HCT116 (cell line): ENCODE measurements at regions not wholly inside any gene's neighbourhood (a gene's known extent, or its start where the extent isn't known, plus 50 kb on each side); places are given as distances from the start of the nearest gene placed in this dataset.

Source experiments
- ATAC-seq: fragments of 200-7000 bp; cut with Tn5 transposase; 2 replicates; pipeline ENCODE4 v1.9.1; 2020; ENCODE audit warnings: mild to moderate bottlenecking, moderate library complexity
- BruUV-seq: library from RNA; stranded (reverse); fragments of 400-500 nt; replicated peaks from 2 replicates; lab custom pipeline; 2021; lab: Mats Ljungman, UMichigan
- CTCF ChIA-PET: fragments of 300-600 bp; sonication (Branson Sonifier 250); formaldehyde crosslinking; loops from one replicate; lab custom pipeline; 2021; ENCODE audit warnings: antibody characterized with exemption; lab: Charles Lee
- POLR2A ChIA-PET: fragments of 300-600, 350-600 bp; sonication (Branson Sonifier 250); formaldehyde crosslinking; loops from one replicate; lab custom pipeline; 2021; ENCODE audit warnings: antibody characterized with exemption; lab: Charles Lee
- RAD21 ChIA-PET, 2 experiments: fragments of 300-600 bp; sonication (Branson Sonifier 250); formaldehyde crosslinking; loops; one replicate each; lab custom pipeline; 2023; ENCODE audit warnings: low total read pairs in 2 of 2; ENCODE audit not compliant: uncharacterized antibody in 2 of 2, unreplicated experiment in 2 of 2, low non-redundant PET in 1 of 2; lab: Charles Lee
- DNase-seq: peaks from one replicate; pipeline ENCODE4 v3.0.0-alpha.2; 2010; ENCODE audit warnings: low read depth, low spot score
- H2AFZ ChIP-seq: fragments of 200-600 bp; shearing (Covaris generic), sonication (generic); 2 replicates; pipeline ENCODE4 v1.6.1; 2017; ENCODE audit warnings: low read depth, mixed run types, mixed read lengths, antibody characterized with exemption, low read length; ENCODE audit not compliant: poor library complexity, severe bottlenecking
- H3K27ac ChIP-seq: 2 replicates; pipeline ENCODE4 v1.5.1; 2012; ENCODE audit warnings: low read depth, low read length
- H3K27me3 ChIP-seq: fragments of 200-600 bp; sonication (generic); 2 replicates; pipeline ENCODE4 v1.6.1; 2016; ENCODE audit warnings: mixed run types, low read length, mixed read lengths; ENCODE audit not compliant: insufficient read depth
- H3K36me3 ChIP-seq, 2 experiments: fragments of 200-500 bp in 1 of 2; fragments of 200-600 bp in 1 of 2; sonication (Bioruptor generic) in 1 of 2; sonication (generic) in 1 of 2; 2 replicates each; pipeline versions ENCODE4 v1.5.1 to v1.6.1; 2014 to 2016; ENCODE audit warnings: low read length in 2 of 2, inconsistent platforms in 1 of 2, mixed read lengths in 1 of 2, mixed run types in 1 of 2; ENCODE audit not compliant: insufficient read depth in 2 of 2, control insufficient read depth in 1 of 2
- H3K4me1 ChIP-seq, 2 experiments: fragments of 200-600 bp in 1 of 2; sonication (generic) in 1 of 2; 2 replicates each; pipeline versions ENCODE4 v1.5.1 to v1.6.1; 2012 to 2017; ENCODE audit warnings: low read length in 2 of 2, inconsistent platforms in 1 of 2, mild to moderate bottlenecking in 1 of 2, mixed read lengths in 1 of 2, mixed run types in 1 of 2, moderate library complexity in 1 of 2; ENCODE audit not compliant: insufficient read depth in 2 of 2, control insufficient read depth in 1 of 2
- H3K4me2 ChIP-seq: fragments of 200-600 bp; sonication (generic); 2 replicates; pipeline ENCODE4 v1.6.1; 2017; ENCODE audit warnings: mixed run types, low read length, mixed read lengths
- H3K4me3 ChIP-seq, 2 experiments: fragments of 200-600 bp in 1 of 2; sonication (generic) in 1 of 2; replicated peaks in 1 of 2; 2 replicates each; pipeline ENCODE4 v1.5.1; 2011 to 2016; ENCODE audit warnings: low read length in 2 of 2, control low read depth in 1 of 2, low read depth in 1 of 2, mild to moderate bottlenecking in 1 of 2, mixed read lengths in 1 of 2, mixed run types in 1 of 2
- H3K79me2 ChIP-seq: fragments of 200-600 bp; sonication (generic); 2 replicates; pipeline ENCODE4 v1.6.1; 2017; ENCODE audit warnings: mild to moderate bottlenecking, mixed run types, low read length, moderate library complexity, mixed read lengths; ENCODE audit not compliant: insufficient read depth
- H3K9ac ChIP-seq: fragments of 200-600 bp; sonication (generic); 2 replicates; pipeline ENCODE4 v1.6.1; 2016; ENCODE audit warnings: low read length, mixed read lengths
- H3K9me2 ChIP-seq: fragments of 200-600 bp; sonication (generic), shearing (Covaris generic); 2 replicates; pipeline ENCODE4 v1.6.1; 2017; ENCODE audit warnings: mixed run types, mild to moderate bottlenecking, moderate library complexity; ENCODE audit not compliant: insufficient read depth
- H3K9me3 ChIP-seq, 2 experiments: fragments of 200-500 bp in 1 of 2; fragments of 200-600 bp in 1 of 2; sonication (Bioruptor generic) in 1 of 2; sonication (generic) in 1 of 2; 2 replicates each; pipeline ENCODE4 v1.6.1; 2014 to 2017; ENCODE audit warnings: low read length in 2 of 2, mixed read lengths in 2 of 2, inconsistent platforms in 1 of 2, low read depth in 1 of 2, mild to moderate bottlenecking in 1 of 2, mixed run types in 1 of 2, moderate library complexity in 1 of 2; ENCODE audit not compliant: control insufficient read depth in 1 of 2, insufficient read depth in 1 of 2
- H4K20me1 ChIP-seq: fragments of 200-600 bp; sonication (generic), shearing (Covaris generic); 2 replicates; pipeline ENCODE4 v1.6.1; 2017; ENCODE audit warnings: mixed run types, mild to moderate bottlenecking, moderate library complexity; ENCODE audit not compliant: insufficient read depth
- ATF3 ChIP-seq: IDR thresholded peaks from 2 replicates; pipeline ENCODE4 v1.6.1; 2012
- CBX3 ChIP-seq: IDR thresholded peaks from 2 replicates; pipeline ENCODE4 v1.6.1; 2012; ENCODE audit warnings: low read depth
- CTCF ChIP-seq, 3 experiments: fragments of 200-600 bp in 1 of 3; sonication (generic) in 1 of 3; IDR thresholded peaks in 2 of 3; conservative IDR thresholded peaks in 1 of 3; 2 replicates each; pipeline ENCODE4 v1.5.1; 2012 to 2017; ENCODE audit warnings: low read depth in 2 of 3, low read length in 2 of 3, antibody characterized with exemption in 1 of 3, borderline replicate concordance in 1 of 3, control low read depth in 1 of 3, mild to moderate bottlenecking in 1 of 3, mixed read lengths in 1 of 3, mixed run types in 1 of 3, moderate library complexity in 1 of 3; ENCODE audit not compliant: insufficient read depth in 1 of 3
- ELF1 ChIP-seq: IDR thresholded peaks from 2 replicates; pipeline ENCODE4 v1.6.1; 2012; ENCODE audit warnings: low read depth, borderline replicate concordance
- EZH2phosphoT487 ChIP-seq: fragments of 200-600 bp; IDR thresholded peaks from 2 replicates; pipeline ENCODE4 v1.6.1; 2018; ENCODE audit warnings: antibody characterized with exemption, borderline replicate concordance
- MAX ChIP-seq: IDR thresholded peaks from 2 replicates; pipeline ENCODE4 v1.6.1; 2012
- POLR2A ChIP-seq: IDR thresholded peaks from 2 replicates; pipeline ENCODE4 v1.7.0; 2011; ENCODE audit warnings: borderline replicate concordance; ENCODE audit not compliant: insufficient read depth, insufficient read length; ENCODE audit errors: extremely low read depth
- POLR2AphosphoS5 ChIP-seq: IDR thresholded peaks from 2 replicates; pipeline ENCODE4 v1.6.1; 2011; ENCODE audit warnings: mild to moderate bottlenecking, low read depth, low read length, moderate library complexity
- RAD21 ChIP-seq: IDR thresholded peaks from 2 replicates; pipeline ENCODE4 v1.6.1; 2012; ENCODE audit warnings: low read depth, mild to moderate bottlenecking
- SRF ChIP-seq: IDR thresholded peaks from 2 replicates; pipeline ENCODE4 v1.6.1; 2012; ENCODE audit warnings: low read depth
- TCF7L2 ChIP-seq: IDR thresholded peaks from 2 replicates; pipeline ENCODE4 v1.7.0; 2011; ENCODE audit warnings: borderline replicate concordance, inconsistent platforms; ENCODE audit not compliant: insufficient read depth, insufficient read length; ENCODE audit errors: extremely low read depth
- YY1 ChIP-seq: IDR thresholded peaks from 2 replicates; pipeline ENCODE4 v1.6.1; 2011; ENCODE audit warnings: low read length, low read depth, moderate library complexity, mild to moderate bottlenecking; ENCODE audit not compliant: insufficient replicate concordance; ENCODE audit errors: extremely low read depth
- ZNF274 ChIP-seq: fragments of 200-500 bp; sonication (Bioruptor generic); IDR thresholded peaks from 2 replicates; pipeline ENCODE4 v1.6.1; 2014; ENCODE audit warnings: mild to moderate bottlenecking, low read depth, low read length, inconsistent platforms
- intact Hi-C: fragments of 100-400 bp; cut with micrococcal nuclease; formaldehyde crosslinking; loops from 2 replicates; pipeline ENCODE4 v1.10.0; 2022

GRCh38 chr3:6510713-6511112 lies 350.2 kb upstream of the GRM7 start:
- no peaks in the 10 kb centered on the region for H3K9me3 ChIP-seq
- ChIA-PET RAD21 (no interaction called here), POLR2A (no interaction called here), CTCF (no interaction called here)
- H3K4me1 ChIP-seq = no peaks in the 10 kb centered on the region
- no TSS peak for BruUV-seq
- no peaks in the 10 kb centered on the region for H3K36me3 ChIP-seq
- H3K79me2 ChIP-seq = no peaks in the 10 kb centered on the region
- H3K4me2 ChIP-seq = no peak overlapping the region
- H2AFZ ChIP-seq = no peak overlapping the region
- H3K27me3 ChIP-seq = no peaks in the 10 kb centered on the region
- DNase-seq = no peak
- H3K4me3 ChIP-seq = no peak overlapping the region
- intact Hi-C loops = no loop called here
- no peak overlapping the region for H3K27ac ChIP-seq
- no peaks in the 10 kb centered on the region for H4K20me1 ChIP-seq
- no peak for TF ChIP-seq SRF
- no peak for TF ChIP-seq EZH2phosphoT487
- TF ChIP-seq CTCF (IDR thresholded peaks at IDR 0.05 in 2 of 3, conservative IDR thresholded peaks at IDR 0.05 in 1 of 3; ENCODE audit: borderline replicate concordance in 1 of 3, insufficient read depth in 1 of 3, low read depth in 2 of 3, low read length in 2 of 3) = no peak
- TF ChIP-seq TCF7L2 = no peak
- no peak for TF ChIP-seq MAX
- TF ChIP-seq ZNF274 = no peak
- TF ChIP-seq RAD21 = no peak
- TF ChIP-seq ATF3 = no peak
- TF ChIP-seq POLR2A = no peak
- no peak for TF ChIP-seq YY1
- no peak for TF ChIP-seq ELF1
- TF ChIP-seq POLR2AphosphoS5 = no peak
- no peak for TF ChIP-seq CBX3
- no peak overlapping the region for H3K9ac ChIP-seq
- H3K9me2 ChIP-seq = no peaks in the 10 kb centered on the region
- no peak for ATAC-seq
